ENCODE measurements at regions not wholly inside any gene's neighbourhood (a gene's known extent, or its start where the extent isn't known, plus 50 kb on each side); places are given as distances from the start of the nearest gene placed in this dataset.
"Not testable (repeated sequence)": the region's sequence is repeated elsewhere in the genome, so short reads cannot be mapped to it uniquely, and the experiment has no call there.

GRCh38 chr16:31807086-31807485 is 66.5 kb upstream of the ZNF267 start:
- H3K4me3 Mint-ChIP-seq = no peak overlapping the region
- H3K27ac Mint-ChIP-seq = no peak overlapping the region
- H3K4me1 Mint-ChIP-seq = no peaks in the 10 kb centered on the region
- Histone ChIP-seq H3K4me1 (ENCODE audit: control insufficient read depth, insufficient read depth, low read length) (no peaks in the 10 kb centered on the region), H3K4me3 (ENCODE audit: low read length) (no peak overlapping the region), H3K9ac (ENCODE audit: extremely low read depth, low read length, poor library complexity, severe bottlenecking) (no peak overlapping the region), H3K27me3 (ENCODE audit: control insufficient read depth, insufficient read depth, low read length, poor library complexity, severe bottlenecking) (no peaks in the 10 kb centered on the region), H3K9me3 (ENCODE audit: control insufficient read depth, low read length) (peaks cover 30% of the 10 kb centered on the region), H3K36me3 (ENCODE audit: control insufficient read depth, insufficient read depth, low read length) (no peaks in the 10 kb centered on the region), H3K27ac (ENCODE audit: low read depth, low read length) (no peak overlapping the region)
- TF ChIP-seq CTCF (conservative IDR thresholded peaks at IDR 0.05) = no peak
- no peaks in the 10 kb centered on the region for H3K36me3 Mint-ChIP-seq (ENCODE audit: low read depth)
- H3K27me3 Mint-ChIP-seq (ENCODE audit: insufficient read depth) = no peaks in the 10 kb centered on the region
- H3K9me3 Mint-ChIP-seq = peaks cover 79% of the 10 kb centered on the region
- no peak for DNase-seq
- WGBS, 2 experiments (ENCODE audit: insufficient coverage in 1 of 2, insufficient read length in 1 of 2) = 40% methylated on average over 1 of the region's 3 CpGs; no CpG with 5 or more reads in 1 of the 2 experiments

GRCh38 chr16:31810863-31811262 is 62.7 kb upstream of the ZNF267 start:
- Histone ChIP-seq H3K9me3 (ENCODE audit: control insufficient read depth, low read length) (peaks cover 20% of the 10 kb centered on the region), H3K27ac (ENCODE audit: low read depth, low read length) (no peak overlapping the region), H3K4me1 (ENCODE audit: control insufficient read depth, insufficient read depth, low read length) (no peaks in the 10 kb centered on the region), H3K27me3 (ENCODE audit: control insufficient read depth, insufficient read depth, low read length, poor library complexity, severe bottlenecking) (no peaks in the 10 kb centered on the region), H3K4me3 (ENCODE audit: low read length) (no peak overlapping the region), H3K9ac (ENCODE audit: extremely low read depth, low read length, poor library complexity, severe bottlenecking) (no peak overlapping the region), H3K36me3 (ENCODE audit: control insufficient read depth, insufficient read depth, low read length) (no peaks in the 10 kb centered on the region)
- Mint-ChIP-seq H3K27me3 (ENCODE audit: insufficient read depth) (no peaks in the 10 kb centered on the region), H3K36me3 (ENCODE audit: low read depth) (no peaks in the 10 kb centered on the region), H3K27ac (no peak overlapping the region), H3K9me3 (peaks cover 79% of the 10 kb centered on the region), H3K4me1 (no peaks in the 10 kb centered on the region), H3K4me3 (no peak overlapping the region)
- DNase-seq = no peak
- 59 to 71% methylated on average over 3 to 5 of the region's 5 CpGs for WGBS, 2 experiments (ENCODE audit: insufficient coverage in 1 of 2, insufficient read length in 1 of 2)
- no peak for TF ChIP-seq CTCF (conservative IDR thresholded peaks at IDR 0.05)

GRCh38 chr16:31816141-31816540 is 57.5 kb upstream of the ZNF267 start:
- not testable (repeated sequence) for H3K4me1 Mint-ChIP-seq; H3K36me3 Mint-ChIP-seq (ENCODE audit: low read depth); H3K4me3 ChIP-seq (ENCODE audit: low read length); H3K27ac ChIP-seq (ENCODE audit: low read depth, low read length); H3K27me3 ChIP-seq (ENCODE audit: control insufficient read depth, insufficient read depth, low read length, poor library complexity, severe bottlenecking); H3K4me1 ChIP-seq (ENCODE audit: control insufficient read depth, insufficient read depth, low read length); H3K27me3 Mint-ChIP-seq (ENCODE audit: insufficient read depth); H3K36me3 ChIP-seq (ENCODE audit: control insufficient read depth, insufficient read depth, low read length); DNase-seq; H3K4me3 Mint-ChIP-seq; H3K27ac Mint-ChIP-seq; H3K9ac ChIP-seq (ENCODE audit: extremely low read depth, low read length, poor library complexity, severe bottlenecking)
- WGBS, 2 experiments (ENCODE audit: insufficient coverage in 1 of 2, insufficient read length in 1 of 2) = no CpG with 5 or more reads among the region's 6 CpGs
- H3K9me3 ChIP-seq (ENCODE audit: control insufficient read depth, low read length) = peaks cover 16% of the 10 kb centered on the region
- H3K9me3 Mint-ChIP-seq = peaks cover 74% of the 10 kb centered on the region

GRCh38 chr16:31819386-31819785 is 54.2 kb upstream of the ZNF267 start:
- H3K27ac Mint-ChIP-seq = no peak overlapping the region
- Histone ChIP-seq H3K27ac (ENCODE audit: low read depth, low read length) (no peak overlapping the region), H3K36me3 (ENCODE audit: control insufficient read depth, insufficient read depth, low read length) (no peaks in the 10 kb centered on the region), H3K4me3 (ENCODE audit: low read length) (no peak overlapping the region), H3K27me3 (ENCODE audit: control insufficient read depth, insufficient read depth, low read length, poor library complexity, severe bottlenecking) (no peaks in the 10 kb centered on the region), H3K4me1 (ENCODE audit: control insufficient read depth, insufficient read depth, low read length) (no peaks in the 10 kb centered on the region), H3K9ac (ENCODE audit: extremely low read depth, low read length, poor library complexity, severe bottlenecking) (no peak overlapping the region), H3K9me3 (ENCODE audit: control insufficient read depth, low read length) (peaks cover 35% of the 10 kb centered on the region)
- H3K36me3 Mint-ChIP-seq (ENCODE audit: low read depth) = no peaks in the 10 kb centered on the region
- no peaks in the 10 kb centered on the region for H3K27me3 Mint-ChIP-seq (ENCODE audit: insufficient read depth)
- no peak for TF ChIP-seq CTCF (conservative IDR thresholded peaks at IDR 0.05)
- 92 to 93% methylated on average over 18 to 38 of the region's 38 CpGs for WGBS, 2 experiments (ENCODE audit: insufficient coverage in 1 of 2, insufficient read length in 1 of 2)
- no peaks in the 10 kb centered on the region for H3K4me1 Mint-ChIP-seq
- H3K9me3 Mint-ChIP-seq = peaks cover 69% of the 10 kb centered on the region
- DNase-seq = no peak
- H3K4me3 Mint-ChIP-seq = no peak overlapping the region

All from endodermal cell (in vitro differentiated cells).